ENCODE measurements at regions not wholly inside any gene's neighbourhood (a gene's known extent, or its start where the extent isn't known, plus 50 kb on each side); places are given as distances from the start of the nearest gene placed in this dataset.
"Not testable (repeated sequence)": the region's sequence is repeated elsewhere in the genome, so short reads cannot be mapped to it uniquely, and the experiment has no call there.

GRCh38 chr21:15211491-15212133 is 146.8 kb upstream of the NRIP1 start:
- H3K9me3 ChIP-seq (ENCODE audit: control insufficient read depth, low read length): no peaks in the 10 kb centered on the region
- no peaks in the 10 kb centered on the region for H3K4me1 ChIP-seq (ENCODE audit: control insufficient read depth in 1 of 2, insufficient read depth in 2 of 2, low read length in 2 of 2)
- ATAC-seq (ENCODE audit: low FRiP score) (no peak), DNase-seq (no peak)
- H3K36me3 ChIP-seq (ENCODE audit: control insufficient read depth in 1 of 2, insufficient read depth in 2 of 2, low read length in 1 of 2): no peaks in the 10 kb centered on the region
- 79 to 81% methylated on average over 5 of the region's 5 CpGs for WGBS, 2 donors
- intact Hi-C loops (cut with DNase I): no loop called here
- H3K4me3 ChIP-seq (ENCODE audit: low read length in 2 of 2): no peak overlapping the region
- H3K27me3 ChIP-seq (ENCODE audit: control insufficient read depth in 1 of 2, insufficient read depth in 2 of 2, low read length in 1 of 2): no peaks in the 10 kb centered on the region
- no peak overlapping the region for H3K27ac ChIP-seq (ENCODE audit: low read depth in 1 of 2, low read length in 2 of 2)

- ATAC-seq (ENCODE audit: low FRiP score) (no peak), DNase-seq (no peak)
- Histone ChIP-seq H3K4me1 (ENCODE audit: control insufficient read depth in 1 of 2, insufficient read depth in 2 of 2, low read length in 2 of 2) (no peaks in the 10 kb centered on the region), H3K27me3 (ENCODE audit: control insufficient read depth in 1 of 2, insufficient read depth in 2 of 2, low read length in 1 of 2) (no peaks in the 10 kb centered on the region), H3K4me3 (ENCODE audit: low read length in 2 of 2) (no peak overlapping the region), H3K36me3 (ENCODE audit: control insufficient read depth in 1 of 2, insufficient read depth in 2 of 2, low read length in 1 of 2) (no peaks in the 10 kb centered on the region), H3K27ac (ENCODE audit: low read depth in 1 of 2, low read length in 2 of 2) (no peak overlapping the region), H3K9me3 (ENCODE audit: control insufficient read depth, low read length) (no peaks in the 10 kb centered on the region)
- 79 to 82% methylated on average over 2 of the region's 2 CpGs for WGBS, 2 donors
- intact Hi-C loops (cut with DNase I): no loop called here
Measured at GRCh38 chr21:15212206-15212605, 147.4 kb upstream of the NRIP1 start.

GRCh38 chr21:15218476-15218875 is 153.7 kb upstream of the NRIP1 start:
- intact Hi-C loops (cut with DNase I): not testable (repeated sequence)

GRCh38 chr21:15219039-15219438 is 154.2 kb upstream of the NRIP1 start:
- 85 to 88% methylated on average over 2 to 5 of the region's 5 CpGs for WGBS, 2 donors
- H3K4me1 ChIP-seq (ENCODE audit: control insufficient read depth in 1 of 2, insufficient read depth in 2 of 2, low read length in 2 of 2): no peaks in the 10 kb centered on the region
- no peak for DNase-seq

More at GRCh38 chr21:15218476-15218875, 153.7 kb upstream of the NRIP1 start:
- H3K36me3 ChIP-seq (ENCODE audit: control insufficient read depth in 1 of 2, insufficient read depth in 2 of 2, low read length in 1 of 2); H3K27ac ChIP-seq (ENCODE audit: low read depth in 1 of 2, low read length in 2 of 2); H3K27me3 ChIP-seq (ENCODE audit: control insufficient read depth in 1 of 2, insufficient read depth in 2 of 2, low read length in 1 of 2); H3K4me3 ChIP-seq (ENCODE audit: low read length in 2 of 2); ATAC-seq (ENCODE audit: low FRiP score); H3K9me3 ChIP-seq (ENCODE audit: control insufficient read depth, low read length); DNase-seq; H3K4me1 ChIP-seq (ENCODE audit: control insufficient read depth in 1 of 2, insufficient read depth in 2 of 2, low read length in 2 of 2): not testable (repeated sequence)
- WGBS, 2 donors: 96% methylated on average over 5 to 21 of the region's 23 CpGs

GRCh38 chr21:15219894-15220293 is 155.1 kb upstream of the NRIP1 start:
- intact Hi-C loops (cut with DNase I): no loop called here
- no peaks in the 10 kb centered on the region for H3K27me3 ChIP-seq (ENCODE audit: control insufficient read depth in 1 of 2, insufficient read depth in 2 of 2, low read length in 1 of 2)
- H3K9me3 ChIP-seq (ENCODE audit: control insufficient read depth, low read length): no peaks in the 10 kb centered on the region
- H3K4me1 ChIP-seq (ENCODE audit: control insufficient read depth in 1 of 2, insufficient read depth in 2 of 2, low read length in 2 of 2): no peaks in the 10 kb centered on the region
- DNase-seq (no peak), ATAC-seq (ENCODE audit: low FRiP score) (no peak)
- no peak overlapping the region for H3K4me3 ChIP-seq (ENCODE audit: low read length in 2 of 2)
- 18 to 25% methylated on average over 6 of the region's 6 CpGs for WGBS, 2 donors
- no peak overlapping the region for H3K27ac ChIP-seq (ENCODE audit: low read depth in 1 of 2, low read length in 2 of 2)
- H3K36me3 ChIP-seq (ENCODE audit: control insufficient read depth in 1 of 2, insufficient read depth in 2 of 2, low read length in 1 of 2): no peaks in the 10 kb centered on the region

More at GRCh38 chr21:15219039-15219438, 154.2 kb upstream of the NRIP1 start:
- Histone ChIP-seq H3K27ac (ENCODE audit: low read depth in 1 of 2, low read length in 2 of 2) (no peak overlapping the region), H3K36me3 (ENCODE audit: control insufficient read depth in 1 of 2, insufficient read depth in 2 of 2, low read length in 1 of 2) (no peaks in the 10 kb centered on the region), H3K9me3 (ENCODE audit: control insufficient read depth, low read length) (no peaks in the 10 kb centered on the region), H3K27me3 (ENCODE audit: control insufficient read depth in 1 of 2, insufficient read depth in 2 of 2, low read length in 1 of 2) (no peaks in the 10 kb centered on the region), H3K4me3 (ENCODE audit: low read length in 2 of 2) (no peak overlapping the region)
- intact Hi-C loops (cut with DNase I): no loop called here
- ATAC-seq (ENCODE audit: low FRiP score): no peak

- Histone ChIP-seq H3K27ac (ENCODE audit: low read depth in 1 of 2, low read length in 2 of 2) (no peak overlapping the region), H3K27me3 (ENCODE audit: control insufficient read depth in 1 of 2, insufficient read depth in 2 of 2, low read length in 1 of 2) (no peaks in the 10 kb centered on the region), H3K9me3 (ENCODE audit: control insufficient read depth, low read length) (no peaks in the 10 kb centered on the region), H3K4me3 (ENCODE audit: low read length in 2 of 2) (no peak overlapping the region), H3K4me1 (ENCODE audit: control insufficient read depth in 1 of 2, insufficient read depth in 2 of 2, low read length in 2 of 2) (no peaks in the 10 kb centered on the region), H3K36me3 (ENCODE audit: control insufficient read depth in 1 of 2, insufficient read depth in 2 of 2, low read length in 1 of 2) (no peaks in the 10 kb centered on the region)
- ATAC-seq (ENCODE audit: low FRiP score) (no peak), DNase-seq (peak in 1 of 2 donors; percentile 46)
- intact Hi-C loops (cut with DNase I): no loop called here
Measured at GRCh38 chr21:15221799-15222386, 157.1 kb upstream of the NRIP1 start.

- H3K27me3 ChIP-seq (ENCODE audit: control insufficient read depth in 1 of 2, insufficient read depth in 2 of 2, low read length in 1 of 2): no peaks in the 10 kb centered on the region
- WGBS, 2 donors: 61 to 69% methylated on average over 3 of the region's 3 CpGs
- no peaks in the 10 kb centered on the region for H3K9me3 ChIP-seq (ENCODE audit: control insufficient read depth, low read length)
- H3K27ac ChIP-seq (ENCODE audit: low read depth in 1 of 2, low read length in 2 of 2): no peak overlapping the region
- no peak for DNase-seq
- intact Hi-C loops (cut with DNase I): no loop called here
- no peaks in the 10 kb centered on the region for H3K36me3 ChIP-seq (ENCODE audit: control insufficient read depth in 1 of 2, insufficient read depth in 2 of 2, low read length in 1 of 2)
- H3K4me1 ChIP-seq (ENCODE audit: control insufficient read depth in 1 of 2, insufficient read depth in 2 of 2, low read length in 2 of 2): no peaks in the 10 kb centered on the region
- no peak overlapping the region for H3K4me3 ChIP-seq (ENCODE audit: low read length in 2 of 2)
- ATAC-seq (ENCODE audit: low FRiP score): no peak
Measured at GRCh38 chr21:15222707-15223106, 157.9 kb upstream of the NRIP1 start.

GRCh38 chr21:15224346-15225086 is 159.7 kb upstream of the NRIP1 start:
- Histone ChIP-seq H3K27me3 (ENCODE audit: control insufficient read depth in 1 of 2, insufficient read depth in 2 of 2, low read length in 1 of 2) (no peaks in the 10 kb centered on the region), H3K27ac (ENCODE audit: low read depth in 1 of 2, low read length in 2 of 2) (no peak overlapping the region), H3K4me1 (ENCODE audit: control insufficient read depth in 1 of 2, insufficient read depth in 2 of 2, low read length in 2 of 2) (no peaks in the 10 kb centered on the region), H3K4me3 (ENCODE audit: low read length in 2 of 2) (no peak overlapping the region), H3K36me3 (ENCODE audit: control insufficient read depth in 1 of 2, insufficient read depth in 2 of 2, low read length in 1 of 2) (no peaks in the 10 kb centered on the region), H3K9me3 (ENCODE audit: control insufficient read depth, low read length) (no peaks in the 10 kb centered on the region)
- 91 to 94% methylated on average over 6 of the region's 6 CpGs for WGBS, 2 donors
- ATAC-seq (ENCODE audit: low FRiP score) (no peak), DNase-seq (no peak)
- intact Hi-C loops (cut with DNase I): no loop called here

- no peaks in the 10 kb centered on the region for H3K9me3 ChIP-seq (ENCODE audit: control insufficient read depth, low read length)
- H3K27ac ChIP-seq (ENCODE audit: low read depth in 1 of 2, low read length in 2 of 2): no peak overlapping the region
- H3K27me3 ChIP-seq (ENCODE audit: control insufficient read depth in 1 of 2, insufficient read depth in 2 of 2, low read length in 1 of 2): no peaks in the 10 kb centered on the region
- no peak overlapping the region for H3K4me3 ChIP-seq (ENCODE audit: low read length in 2 of 2)
- no peaks in the 10 kb centered on the region for H3K36me3 ChIP-seq (ENCODE audit: control insufficient read depth in 1 of 2, insufficient read depth in 2 of 2, low read length in 1 of 2)
- no peaks in the 10 kb centered on the region for H3K4me1 ChIP-seq (ENCODE audit: control insufficient read depth in 1 of 2, insufficient read depth in 2 of 2, low read length in 2 of 2)
- 54 to 59% methylated on average over 3 of the region's 3 CpGs for WGBS, 2 donors
- DNase-seq (no peak), ATAC-seq (ENCODE audit: low FRiP score) (no peak)
- intact Hi-C loops (cut with DNase I): no loop called here
Measured at GRCh38 chr21:15227919-15228318, 163.1 kb upstream of the NRIP1 start.
